Activated T-cell treated with anti-CD3 and anti-CD28 coated beads, Interleukin-2, amount 50 U/mL, for 24 hours (primary cell): ENCODE measurements at regions not wholly inside any gene's neighbourhood (a gene's known extent, or its start where the extent isn't known, plus 50 kb on each side); places are given as distances from the start of the nearest gene placed in this dataset.
"Not testable (repeated sequence)": the region's sequence is repeated elsewhere in the genome, so short reads cannot be mapped to it uniquely, and the experiment has no call there.

ENCODE experiments used
- DNase-seq: peaks from one replicate; pipeline ENCODE4 v3.0.0-alpha.2; 2020
- H3K27ac Mint-ChIP-seq: 2 replicates; pipeline ENCODE4 v1.8.0; 2020; ENCODE audit warnings: mild to moderate bottlenecking, mixed read lengths
- H3K27me3 Mint-ChIP-seq: 2 replicates; pipeline ENCODE4 v1.8.0; 2020; ENCODE audit warnings: mixed read lengths
- H3K36me3 Mint-ChIP-seq: 2 replicates; pipeline ENCODE4 v1.8.0; 2020; ENCODE audit warnings: low read depth, mixed read lengths
- H3K4me1 Mint-ChIP-seq: 2 replicates; pipeline ENCODE4 v1.8.0; 2020; ENCODE audit warnings: low read depth, mixed read lengths
- H3K4me3 Mint-ChIP-seq: 2 replicates; pipeline ENCODE4 v1.8.0; 2020; ENCODE audit warnings: mild to moderate bottlenecking, moderate library complexity, mixed read lengths
- H3K9me3 Mint-ChIP-seq: 2 replicates; pipeline ENCODE4 v1.8.0; 2020; ENCODE audit warnings: mixed read lengths

DNA sequence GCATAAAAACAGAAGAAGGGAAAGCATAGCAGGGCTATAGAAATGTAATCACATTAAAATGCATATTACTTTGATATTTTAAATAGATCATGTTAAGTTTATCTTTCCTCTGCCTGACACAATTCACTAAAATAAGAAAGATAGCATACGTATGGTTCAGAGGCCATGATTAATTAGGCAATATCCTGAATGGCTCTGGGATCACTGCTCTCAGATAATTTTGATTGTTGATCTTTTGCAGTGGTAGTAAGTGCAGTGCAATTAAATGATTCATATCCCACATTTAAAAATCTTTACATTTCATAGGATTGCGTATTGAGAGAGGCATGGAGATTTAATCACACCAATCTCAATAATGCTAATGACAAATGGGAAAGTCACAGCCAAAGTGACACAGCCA lies 1040.7 kb downstream of the SOCS6 start:
- Mint-ChIP-seq H3K27ac (no peak overlapping the region), H3K9me3 (no peaks in the 10 kb centered on the region), H3K36me3 (no peaks in the 10 kb centered on the region), H3K4me3 (no peak overlapping the region), H3K4me1 (no peaks in the 10 kb centered on the region), H3K27me3 (no peaks in the 10 kb centered on the region)
- DNase-seq: no peak

- Mint-ChIP-seq H3K9me3 (no peaks in the 10 kb centered on the region), H3K4me1 (no peaks in the 10 kb centered on the region), H3K27ac (no peak overlapping the region), H3K4me3 (no peak overlapping the region), H3K36me3 (no peaks in the 10 kb centered on the region), H3K27me3 (no peaks in the 10 kb centered on the region)
- DNase-seq: no peak
Measured at GRCh38 chr18:71329114-71329513, 1040.3 kb downstream of the SOCS6 start.

DNA sequence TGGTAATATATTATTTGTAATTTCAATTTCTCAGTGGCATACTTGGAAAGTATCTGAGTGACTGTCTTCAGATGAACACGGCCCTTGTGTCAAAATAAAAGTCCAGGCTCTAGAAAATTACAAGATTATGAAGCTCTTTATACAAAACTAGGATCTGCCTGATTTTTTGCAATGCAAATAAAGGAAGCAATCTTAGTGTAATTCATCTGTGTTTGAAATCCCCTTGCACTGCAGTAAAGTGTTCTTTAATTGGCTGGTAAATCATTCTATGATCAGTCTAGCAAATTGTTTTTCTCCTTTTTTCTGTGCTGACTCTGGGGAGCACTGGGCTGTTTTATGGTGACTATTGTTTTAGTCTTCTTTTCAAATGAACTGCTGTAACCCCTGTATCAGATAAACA lies 1039.0 kb downstream of the SOCS6 start:
- Mint-ChIP-seq H3K9me3 (no peaks in the 10 kb centered on the region), H3K4me1 (no peaks in the 10 kb centered on the region), H3K4me3 (no peak overlapping the region), H3K27me3 (no peaks in the 10 kb centered on the region), H3K36me3 (no peaks in the 10 kb centered on the region), H3K27ac (no peak overlapping the region)
- DNase-seq: no peak

DNA sequence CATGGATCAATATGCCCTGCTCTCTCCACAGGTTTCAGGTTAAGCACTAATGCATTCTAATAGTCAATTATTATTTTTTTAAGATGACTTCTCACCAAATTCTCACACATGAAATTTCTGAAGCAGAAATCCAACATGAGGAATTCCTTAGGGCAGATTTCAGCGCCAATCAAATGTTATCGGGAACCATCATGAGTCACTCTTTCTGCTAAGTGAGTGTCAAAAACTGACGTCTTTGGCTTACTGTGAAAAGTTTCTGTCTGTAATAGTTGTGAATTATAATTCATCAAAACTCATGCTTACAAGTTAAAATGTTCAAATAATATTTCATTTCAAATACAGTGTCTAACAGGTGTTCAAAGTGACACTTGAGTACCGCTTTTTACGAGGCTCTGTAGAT lies 1038.6 kb downstream of the SOCS6 start:
- H3K36me3 Mint-ChIP-seq: no peaks in the 10 kb centered on the region

GRCh38 chr18:71326826-71327225 lies 1038.0 kb downstream of the SOCS6 start:
- H3K36me3 Mint-ChIP-seq: no peaks in the 10 kb centered on the region
- DNase-seq: no peak
- H3K27me3 Mint-ChIP-seq: no peaks in the 10 kb centered on the region
- H3K4me1 Mint-ChIP-seq: no peaks in the 10 kb centered on the region
- H3K4me3 Mint-ChIP-seq: no peak overlapping the region
- no peak overlapping the region for H3K27ac Mint-ChIP-seq
- H3K9me3 Mint-ChIP-seq: no peaks in the 10 kb centered on the region

More for the DNA sequence above, 1038.6 kb downstream of the SOCS6 start:
- DNase-seq: no peak
- H3K4me1 Mint-ChIP-seq: no peaks in the 10 kb centered on the region
- H3K4me3 Mint-ChIP-seq: no peak overlapping the region
- no peaks in the 10 kb centered on the region for H3K27me3 Mint-ChIP-seq
- H3K27ac Mint-ChIP-seq: no peak overlapping the region
- H3K9me3 Mint-ChIP-seq: no peaks in the 10 kb centered on the region

DNA sequence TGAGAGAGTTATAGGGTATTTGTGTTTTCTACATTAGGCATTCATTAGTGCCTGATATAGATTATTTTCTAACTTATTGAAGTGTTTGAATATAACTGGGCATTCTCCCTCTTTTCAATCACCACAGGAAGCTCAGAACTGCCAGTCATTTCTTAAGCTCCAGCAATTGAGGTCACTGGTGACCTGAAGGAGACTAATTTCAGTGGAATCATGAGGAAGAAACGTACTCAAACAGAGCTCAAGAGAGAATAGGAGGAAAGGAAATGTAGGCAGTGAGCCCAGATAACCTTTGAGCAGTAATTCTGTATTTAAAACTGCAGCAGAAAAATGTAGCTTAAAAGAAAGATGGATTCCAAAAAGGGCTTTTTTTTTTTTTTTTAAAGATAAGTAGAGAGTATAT lies 1035.5 kb downstream of the SOCS6 start:
- Mint-ChIP-seq H3K27me3 (no peaks in the 10 kb centered on the region), H3K4me1 (no peaks in the 10 kb centered on the region), H3K4me3 (no peak overlapping the region), H3K27ac (no peak overlapping the region), H3K9me3 (no peaks in the 10 kb centered on the region), H3K36me3 (no peaks in the 10 kb centered on the region)
- DNase-seq: no peak

DNA sequence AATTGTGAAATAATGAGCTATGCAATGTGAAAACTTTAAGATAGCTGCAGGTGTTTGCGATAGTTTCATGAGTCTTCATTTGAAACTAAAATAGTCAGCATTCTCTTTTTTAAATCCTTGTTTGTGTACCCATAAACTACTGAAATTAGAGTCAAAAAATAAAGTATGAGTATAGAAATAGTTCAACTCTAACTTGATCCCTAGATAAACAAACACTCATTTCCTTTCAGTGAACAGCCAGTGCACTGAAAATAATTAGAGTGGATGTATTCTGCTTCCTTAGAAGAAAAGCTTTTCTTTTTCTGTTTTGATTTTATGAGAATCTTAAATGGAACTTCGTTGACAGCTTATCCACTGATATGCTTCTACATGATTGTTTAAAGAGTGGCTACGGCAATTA lies 1033.4 kb downstream of the SOCS6 start:
- H3K4me3 Mint-ChIP-seq: no peak overlapping the region
- no peaks in the 10 kb centered on the region for H3K36me3 Mint-ChIP-seq

GRCh38 chr18:71321319-71321718 lies 1032.5 kb downstream of the SOCS6 start:
- H3K27me3 Mint-ChIP-seq: no peaks in the 10 kb centered on the region
- no peak overlapping the region for H3K27ac Mint-ChIP-seq
- no peaks in the 10 kb centered on the region for H3K36me3 Mint-ChIP-seq

More for the DNA sequence above, 1033.4 kb downstream of the SOCS6 start:
- H3K9me3 Mint-ChIP-seq: no peaks in the 10 kb centered on the region
- DNase-seq: no peak
- H3K27ac Mint-ChIP-seq: no peak overlapping the region
- H3K4me1 Mint-ChIP-seq: no peaks in the 10 kb centered on the region
- no peaks in the 10 kb centered on the region for H3K27me3 Mint-ChIP-seq

GRCh38 chr18:71304856-71305255 lies 1016.0 kb downstream of the SOCS6 start:
- H3K9me3 Mint-ChIP-seq: no peaks in the 10 kb centered on the region
- H3K27me3 Mint-ChIP-seq: no peaks in the 10 kb centered on the region
- H3K4me3 Mint-ChIP-seq: no peak overlapping the region
- no peaks in the 10 kb centered on the region for H3K36me3 Mint-ChIP-seq
- DNase-seq: no peak
- H3K4me1 Mint-ChIP-seq: no peaks in the 10 kb centered on the region
- no peak overlapping the region for H3K27ac Mint-ChIP-seq

More at GRCh38 chr18:71321319-71321718, 1032.5 kb downstream of the SOCS6 start:
- Mint-ChIP-seq H3K4me1 (no peaks in the 10 kb centered on the region), H3K4me3 (no peak overlapping the region), H3K9me3 (no peaks in the 10 kb centered on the region)
- no peak for DNase-seq

DNA sequence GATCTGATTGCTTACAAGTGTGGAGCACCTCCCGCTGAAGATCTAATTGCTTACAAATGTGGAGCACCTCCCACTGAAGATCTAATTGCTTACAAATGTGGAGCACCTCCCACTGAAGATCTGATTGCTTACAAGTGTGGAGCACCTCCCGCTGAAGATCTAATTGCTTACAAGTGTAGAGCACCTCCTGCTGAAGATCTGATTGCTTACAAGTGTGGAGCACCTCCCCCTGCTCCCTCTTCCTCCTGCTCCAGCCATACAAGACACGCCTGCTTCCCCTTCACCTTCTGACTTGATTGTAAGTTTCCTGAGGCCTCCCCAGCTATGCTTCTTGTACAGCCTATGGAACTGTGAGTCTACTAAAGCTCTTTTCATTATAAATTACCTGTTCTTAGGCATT lies 1014.9 kb downstream of the SOCS6 start:
- H3K9me3 Mint-ChIP-seq, H3K4me3 Mint-ChIP-seq, DNase-seq, H3K27ac Mint-ChIP-seq, H3K27me3 Mint-ChIP-seq, H3K36me3 Mint-ChIP-seq, H3K4me1 Mint-ChIP-seq: not testable (repeated sequence)

DNA sequence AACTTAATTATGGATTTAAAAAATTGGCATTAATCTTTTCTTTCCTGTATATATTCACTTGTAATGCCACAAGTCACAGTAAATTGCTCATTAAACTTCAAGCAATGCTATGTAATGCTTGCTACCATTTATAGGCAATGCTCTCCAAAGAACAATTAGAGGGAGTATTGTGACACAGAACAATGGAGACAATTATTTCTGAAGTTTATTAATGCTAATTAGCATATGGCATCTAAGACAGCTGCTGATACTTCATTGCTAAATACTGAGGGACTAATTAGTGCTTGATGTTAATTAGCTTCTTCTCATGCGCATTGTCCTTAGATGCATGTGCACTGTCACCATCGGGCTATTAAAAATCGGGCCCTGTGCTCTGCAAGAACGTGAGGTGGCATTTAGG lies 1012.8 kb downstream of the SOCS6 start:
- H3K27me3 Mint-ChIP-seq: no peaks in the 10 kb centered on the region
- H3K4me1 Mint-ChIP-seq: no peaks in the 10 kb centered on the region
- H3K36me3 Mint-ChIP-seq: no peaks in the 10 kb centered on the region
- H3K27ac Mint-ChIP-seq: no peak overlapping the region
- no peak for DNase-seq
- H3K9me3 Mint-ChIP-seq: no peaks in the 10 kb centered on the region
- H3K4me3 Mint-ChIP-seq: no peak overlapping the region

DNA sequence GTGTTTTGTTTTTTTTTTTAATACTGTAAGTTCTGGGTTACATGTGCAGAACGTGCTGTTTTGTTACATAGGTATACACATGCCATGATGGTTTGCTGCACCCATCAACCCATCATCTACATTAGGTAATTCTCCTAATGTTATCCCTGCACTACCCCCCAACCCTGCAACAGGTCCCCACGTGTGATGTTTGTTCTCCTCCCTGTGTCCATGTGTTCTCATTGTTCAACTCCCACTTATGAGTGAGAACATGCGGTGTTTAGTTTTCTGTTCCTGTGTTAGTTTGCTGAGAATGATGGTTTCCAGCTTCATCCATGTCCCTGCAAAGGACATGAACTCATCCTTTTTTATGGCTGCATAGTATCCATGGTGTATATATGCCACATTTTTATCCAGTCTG lies 1005.4 kb downstream of the SOCS6 start:
- not testable (repeated sequence) for DNase-seq

GRCh38 chr18:71293322-71293721 lies 1004.5 kb downstream of the SOCS6 start:
- Mint-ChIP-seq H3K27ac (no peak overlapping the region), H3K4me1 (no peaks in the 10 kb centered on the region), H3K9me3 (no peaks in the 10 kb centered on the region), H3K27me3 (no peaks in the 10 kb centered on the region), H3K4me3 (no peak overlapping the region), H3K36me3 (no peaks in the 10 kb centered on the region)
- DNase-seq: no peak

More for the DNA sequence above, 1005.4 kb downstream of the SOCS6 start:
- H3K4me1 Mint-ChIP-seq, H3K4me3 Mint-ChIP-seq, H3K9me3 Mint-ChIP-seq, H3K36me3 Mint-ChIP-seq, H3K27ac Mint-ChIP-seq, H3K27me3 Mint-ChIP-seq: not testable (repeated sequence)

- no peak overlapping the region for H3K4me3 Mint-ChIP-seq
- H3K4me1 Mint-ChIP-seq: no peaks in the 10 kb centered on the region
- DNase-seq: no peak
- H3K27ac Mint-ChIP-seq: no peak overlapping the region
- H3K36me3 Mint-ChIP-seq: no peaks in the 10 kb centered on the region
- no peaks in the 10 kb centered on the region for H3K27me3 Mint-ChIP-seq
- H3K9me3 Mint-ChIP-seq: no peaks in the 10 kb centered on the region
Measured at GRCh38 chr18:71287268-71287667, 998.4 kb downstream of the SOCS6 start.

GRCh38 chr18:71252351-71252865 lies 963.6 kb downstream of the SOCS6 start:
- Mint-ChIP-seq H3K9me3 (no peaks in the 10 kb centered on the region), H3K36me3 (no peaks in the 10 kb centered on the region), H3K27ac (no peak overlapping the region), H3K27me3 (no peaks in the 10 kb centered on the region), H3K4me3 (no peak overlapping the region), H3K4me1 (no peaks in the 10 kb centered on the region)
- DNase-seq: no peak

- H3K4me1 Mint-ChIP-seq: no peaks in the 10 kb centered on the region
- no peak overlapping the region for H3K27ac Mint-ChIP-seq
- no peak for DNase-seq
- H3K36me3 Mint-ChIP-seq: no peaks in the 10 kb centered on the region
- H3K9me3 Mint-ChIP-seq: no peaks in the 10 kb centered on the region
- no peaks in the 10 kb centered on the region for H3K27me3 Mint-ChIP-seq
- H3K4me3 Mint-ChIP-seq: no peak overlapping the region
Measured at GRCh38 chr18:71250191-71250590, 961.3 kb downstream of the SOCS6 start.
